PC-9 (cell line): ENCODE measurements at regions not wholly inside any gene's neighbourhood (a gene's known extent, or its start where the extent isn't known, plus 50 kb on each side); places are given as distances from the start of the nearest gene placed in this dataset.

ENCODE experiments used
- CTCF ChIP-seq: fragments of 200-600 bp; sonication (generic); conservative IDR thresholded peaks from 2 replicates; pipeline ENCODE4 v1.6.1; 2017; ENCODE audit warnings: mixed run types, antibody characterized with exemption, mild to moderate bottlenecking, moderate library complexity
- EZH2 ChIP-seq: fragments of 200-600 bp; sonication (generic); IDR thresholded peaks from 2 replicates; pipeline ENCODE4 v1.8.0; 2017; ENCODE audit warnings: antibody characterized with exemption, low read depth

GRCh38 chr6:144583614-144583954 is 298.4 kb downstream of the UTRN start:
- TF ChIP-seq CTCF (no peak), EZH2 (no peak)
